Gastroesophageal sphincter (tissue), 4 donors: ENCODE measurements at regions not wholly inside any gene's neighbourhood (a gene's known extent, or its start where the extent isn't known, plus 50 kb on each side); places are given as distances from the start of the nearest gene placed in this dataset.

ENCODE experiments used
- ATAC-seq: fragments of 150-250 bp; one replicate; pipeline ENCODE4 v1.9.1; 2016; ENCODE audit warnings: mild to moderate bottlenecking, moderate library complexity
- H3K27ac ChIP-seq, 4 donors: fragments of 200-600 bp; sonication (generic) in 3 of 4; 1 replicate in 3 of 4; 2 replicates in 1 of 4; pipeline ENCODE4 v1.5.1; 2016 to 2019
- H3K27me3 ChIP-seq: fragments of 200-600 bp; sonication (generic); one replicate; pipeline ENCODE4 v1.5.1; 2019
- H3K36me3 ChIP-seq, 2 donors: fragments of 200-600 bp; sonication (generic); one replicate each; pipeline ENCODE4 v1.5.1; 2019; ENCODE audit warnings: control low read depth in 1 of 2
- H3K4me1 ChIP-seq, 3 donors: fragments of 200-600 bp; sonication (generic); 1 replicate in 2 of 3; 2 replicates in 1 of 3; pipeline ENCODE4 v1.5.1; 2016 to 2019; ENCODE audit warnings: control low read depth in 2 of 3
- H3K4me3 ChIP-seq, 2 donors: fragments of 200-600 bp; sonication (generic); one replicate each; pipeline ENCODE4 v1.5.1; 2019; ENCODE audit warnings: mild to moderate bottlenecking in 1 of 2, moderate library complexity in 1 of 2
- H3K9me3 ChIP-seq, 3 donors: fragments of 200-600 bp; sonication (generic); one replicate each; pipeline ENCODE4 v1.5.1; 2017 to 2019; ENCODE audit warnings: control low read depth in 2 of 3
- EP300 ChIP-seq: sonication (generic); formaldehyde crosslinking; IDR thresholded peaks from one replicate; pipeline ENCODE4 v1.6.1; 2017; ENCODE audit warnings: antibody characterized with exemption, mild to moderate bottlenecking
- POLR2A ChIP-seq, 2 donors: fragments of 450-650 bp; IDR thresholded peaks; one replicate each; pipeline ENCODE4 v1.6.1; 2017; ENCODE audit warnings: antibody characterized with exemption in 2 of 2, mild to moderate bottlenecking in 2 of 2, moderate library complexity in 1 of 2
- POLR2AphosphoS5 ChIP-seq: sonication (generic); formaldehyde crosslinking; IDR thresholded peaks from one replicate; pipeline ENCODE4 v1.6.1; 2017; ENCODE audit warnings: antibody characterized with exemption
- WGBS, 2 donors: methylation state at CpG; one replicate each; pipeline ENCODE4 v1.1.5; 2018; ENCODE audit warnings: low coverage in 1 of 2; 5-methylcytosine and 5-hydroxymethylcytosine counted together
- TF ChIP-seq, protein P1 (sequence below), 4 experiments: fragments of 200-600 bp in 2 of 4; fragments of 450-650 bp in 2 of 4; sonication (generic) in 1 of 4; IDR thresholded peaks; one replicate each; pipeline ENCODE4 v1.5.1; 2017 to 2019; ENCODE audit warnings: antibody characterized with exemption in 4 of 4, mild to moderate bottlenecking in 2 of 4, moderate library complexity in 2 of 4

DNA sequence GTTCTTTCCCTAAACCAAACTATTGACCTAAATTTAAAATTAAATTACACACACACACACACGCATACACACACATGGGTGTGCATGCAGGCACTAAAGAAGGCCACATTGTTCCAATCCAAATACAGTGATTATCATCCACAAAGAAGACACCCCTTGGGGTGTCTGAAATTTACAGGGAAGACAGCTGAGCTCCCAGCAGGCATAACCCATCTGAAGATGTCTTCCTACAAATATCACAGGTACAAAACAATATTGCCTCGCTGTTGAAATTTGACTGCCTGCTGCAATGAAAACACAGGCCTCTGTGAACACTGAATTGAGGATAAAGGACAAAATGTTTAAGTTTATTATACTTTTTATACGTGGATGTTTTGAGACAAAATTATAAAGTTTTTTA, 50.2 kb upstream of the SLC7A11 start:
- no peak for ATAC-seq
- Histone ChIP-seq H3K36me3 (no peaks in the 10 kb centered on the region), H3K27me3 (no peaks in the 10 kb centered on the region), H3K4me3 (no peak overlapping the region), H3K27ac (no peak overlapping the region), H3K4me1 (no peaks in the 10 kb centered on the region), H3K9me3 (no peaks in the 10 kb centered on the region)
- 86 to 87% methylated on average over 3 of the region's 3 CpGs for WGBS, 2 donors
- TF ChIP-seq POLR2A (IDR thresholded peaks at IDR 0.05), result no peak
- TF ChIP-seq, protein P1, sequence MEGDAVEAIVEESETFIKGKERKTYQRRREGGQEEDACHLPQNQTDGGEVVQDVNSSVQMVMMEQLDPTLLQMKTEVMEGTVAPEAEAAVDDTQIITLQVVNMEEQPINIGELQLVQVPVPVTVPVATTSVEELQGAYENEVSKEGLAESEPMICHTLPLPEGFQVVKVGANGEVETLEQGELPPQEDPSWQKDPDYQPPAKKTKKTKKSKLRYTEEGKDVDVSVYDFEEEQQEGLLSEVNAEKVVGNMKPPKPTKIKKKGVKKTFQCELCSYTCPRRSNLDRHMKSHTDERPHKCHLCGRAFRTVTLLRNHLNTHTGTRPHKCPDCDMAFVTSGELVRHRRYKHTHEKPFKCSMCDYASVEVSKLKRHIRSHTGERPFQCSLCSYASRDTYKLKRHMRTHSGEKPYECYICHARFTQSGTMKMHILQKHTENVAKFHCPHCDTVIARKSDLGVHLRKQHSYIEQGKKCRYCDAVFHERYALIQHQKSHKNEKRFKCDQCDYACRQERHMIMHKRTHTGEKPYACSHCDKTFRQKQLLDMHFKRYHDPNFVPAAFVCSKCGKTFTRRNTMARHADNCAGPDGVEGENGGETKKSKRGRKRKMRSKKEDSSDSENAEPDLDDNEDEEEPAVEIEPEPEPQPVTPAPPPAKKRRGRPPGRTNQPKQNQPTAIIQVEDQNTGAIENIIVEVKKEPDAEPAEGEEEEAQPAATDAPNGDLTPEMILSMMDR (IDR thresholded peaks at IDR 0.05), result no peak
- TF ChIP-seq POLR2AphosphoS5, result no peak
- no peak for TF ChIP-seq EP300
